Endothelial cell of umbilical vein (primary cell): ENCODE measurements at regions not wholly inside any gene's neighbourhood (a gene's known extent, or its start where the extent isn't known, plus 50 kb on each side); places are given as distances from the start of the nearest gene placed in this dataset.

ENCODE experiments used
- BruUV-seq: library from RNA; stranded (reverse); fragments of 400-500 nt; replicated peaks from 2 replicates; lab custom pipeline; 2021; lab: Mats Ljungman, UMichigan
- CTCF ChIA-PET: fragments of 300-600, 350-600 bp; sonication (Branson Sonifier 250); formaldehyde crosslinking; loops from one replicate; lab custom pipeline; 2021; ENCODE audit warnings: antibody characterized with exemption, inconsistent platforms; lab: Charles Lee
- POLR2A ChIA-PET: fragments of 300-600, 350-600 bp; sonication (Branson Sonifier 250); formaldehyde crosslinking; loops from one replicate; lab custom pipeline; 2021; ENCODE audit warnings: antibody characterized with exemption, inconsistent platforms; lab: Charles Lee
- DNase-seq: peaks from one replicate; pipeline ENCODE4 v3.0.0-alpha.2; 2011; ENCODE audit warnings: low read depth, low spot score
- FAIRE-seq: peaks from 2 replicates; lab custom pipeline; 2011; peaks lifted over from hg19 to GRCh38; lab: Jason Lieb, UNC
- H2AFZ ChIP-seq: 2 replicates; pipeline ENCODE4 v1.6.0; 2012; ENCODE audit warnings: low read depth, low read length, control low read depth, inconsistent platforms
- H3K27ac ChIP-seq: 2 replicates; pipeline ENCODE4 v1.5.1; 2011; ENCODE audit warnings: low read depth, mild to moderate bottlenecking, control low read depth, low read length, moderate library complexity; ENCODE audit not compliant: insufficient read depth
- H3K27me3 ChIP-seq, 2 experiments: 2 replicates each; pipeline versions ENCODE4 v1.6.0 to v1.6.1; 2011; ENCODE audit warnings: low read length in 2 of 2, mixed read lengths in 1 of 2; ENCODE audit not compliant: control insufficient read depth in 2 of 2, insufficient read depth in 2 of 2
- H3K36me3 ChIP-seq, 2 experiments: 2 replicates in 1 of 2; 3 replicates in 1 of 2; pipeline ENCODE4 v1.5.1; 2011; ENCODE audit warnings: low read length in 2 of 2, mild to moderate bottlenecking in 1 of 2, moderate library complexity in 1 of 2; ENCODE audit not compliant: control insufficient read depth in 2 of 2, insufficient read depth in 2 of 2; ENCODE audit errors: extremely low read depth in 1 of 2
- H3K4me1 ChIP-seq: 3 replicates; pipeline ENCODE4 v1.5.1; 2011; ENCODE audit warnings: mild to moderate bottlenecking, low read length; ENCODE audit not compliant: control insufficient read depth, insufficient read depth; ENCODE audit errors: extremely low read depth
- H3K4me2 ChIP-seq: 2 replicates; pipeline ENCODE4 v1.6.1; 2011; ENCODE audit warnings: low read length, control low read depth, mixed read lengths; ENCODE audit not compliant: insufficient read depth
- H3K4me3 ChIP-seq, 3 experiments: fragments of 200-600 bp in 1 of 3; sonication (generic), shearing (Covaris generic) in 1 of 3; replicated peaks in 1 of 3; 2 replicates each; pipeline ENCODE4 v1.5.1; 2011 to 2016; ENCODE audit warnings: control low read depth in 3 of 3, low read length in 3 of 3, mild to moderate bottlenecking in 2 of 3, inconsistent platforms in 1 of 3, low read depth in 1 of 3, moderate library complexity in 1 of 3; ENCODE audit not compliant: insufficient read depth in 1 of 3
- H3K79me2 ChIP-seq: 2 replicates; pipeline ENCODE4 v1.6.0; 2012; ENCODE audit warnings: low read length, inconsistent platforms; ENCODE audit not compliant: control insufficient read depth, insufficient read depth
- H3K9ac ChIP-seq: replicated peaks from 2 replicates; pipeline ENCODE3; 2011; ENCODE audit warnings: low read length, control low read depth; ENCODE audit not compliant: insufficient read depth; ENCODE audit errors: extremely low read depth
- H3K9me1 ChIP-seq: replicated peaks from 3 replicates; pipeline ENCODE4 v1.6.0; 2011; ENCODE audit warnings: mild to moderate bottlenecking, low read length; ENCODE audit not compliant: control insufficient read depth, insufficient read depth; ENCODE audit errors: extremely low read depth
- H3K9me3 ChIP-seq: replicated peaks from 2 replicates; pipeline ENCODE4 v1.5.1; 2012; ENCODE audit warnings: low read length, inconsistent platforms; ENCODE audit not compliant: control insufficient read depth, insufficient read depth
- H4K20me1 ChIP-seq: replicated peaks from 2 replicates; pipeline ENCODE3; 2011; ENCODE audit warnings: mild to moderate bottlenecking, low read length; ENCODE audit not compliant: control insufficient read depth, insufficient read depth; ENCODE audit errors: extremely low read depth
- CTCF ChIP-seq, 2 donors: IDR thresholded peaks; 1 replicate in 1 of 2; 2 replicates in 1 of 2; pipeline ENCODE4 v1.5.1; 2011; ENCODE audit warnings: low read length in 2 of 2, mild to moderate bottlenecking in 2 of 2, moderate library complexity in 2 of 2, control low read depth in 1 of 2, inconsistent platforms in 1 of 2, low read depth in 1 of 2; ENCODE audit not compliant: insufficient read depth in 1 of 2; ENCODE audit errors: extremely low read depth in 1 of 2
- EZH2 ChIP-seq: IDR thresholded peaks from 2 replicates; pipeline ENCODE4 v1.6.1; 2012; ENCODE audit warnings: borderline replicate concordance, low read depth, mild to moderate bottlenecking, moderate library complexity, low read length, inconsistent platforms; ENCODE audit not compliant: severe bottlenecking
- FOS ChIP-seq: IDR thresholded peaks from 2 replicates; pipeline ENCODE4 v1.6.1; 2011; ENCODE audit warnings: mild to moderate bottlenecking, low read length, moderate library complexity, borderline replicate concordance; ENCODE audit not compliant: insufficient read depth
- GATA2 ChIP-seq: IDR thresholded peaks from 2 replicates; pipeline ENCODE4 v1.7.0; 2011; ENCODE audit warnings: low read depth, mild to moderate bottlenecking, moderate library complexity, mixed read lengths, low read length; ENCODE audit not compliant: insufficient read length, insufficient read depth
- JUN ChIP-seq: IDR thresholded peaks from 2 replicates; pipeline ENCODE4 v1.6.1; 2011; ENCODE audit warnings: borderline replicate concordance, low read depth; ENCODE audit not compliant: insufficient read length, insufficient read depth
- MYC ChIP-seq: IDR thresholded peaks from one replicate; pipeline ENCODE4 v1.6.1; 2011; ENCODE audit warnings: mild to moderate bottlenecking, low read depth, low read length
- POLR2A ChIP-seq: IDR thresholded peaks from 2 replicates; pipeline ENCODE4 v1.6.1; 2012; ENCODE audit warnings: low read depth, mild to moderate bottlenecking, control low read depth, low read length
- POLR2AphosphoS5 ChIP-seq: IDR thresholded peaks from 2 replicates; pipeline ENCODE4 v1.6.1; 2012; ENCODE audit warnings: low read depth, mild to moderate bottlenecking, control low read depth, low read length, moderate library complexity; ENCODE audit not compliant: insufficient read depth
- dilution Hi-C: fragments of 300-500 bp; cut with MboI; formaldehyde crosslinking; loops from one replicate; pipeline ENCODE4 v1.15.0; 2019; ENCODE audit warnings: low sequenced_read_pairs; ENCODE audit not compliant: extremely low pct_ligation_motif_present
- intact Hi-C: fragments of 100-400 bp; cut with micrococcal nuclease; formaldehyde crosslinking; loops from one replicate; pipeline ENCODE4 v1.10.0; 2022

GRCh38 chr22:49010070-49010863, 817.4 kb downstream of the BRD1 start:
- Histone ChIP-seq H3K4me1 (no peaks in the 10 kb centered on the region), H3K9me3 (peaks cover 16% of the 10 kb centered on the region), H3K27ac (no peak overlapping the region), H3K9me1 (no peaks in the 10 kb centered on the region), H3K36me3 (no peaks in the 10 kb centered on the region), H3K79me2 (no peaks in the 10 kb centered on the region), H3K27me3 (no peaks in the 10 kb centered on the region), H3K4me3 (no peak overlapping the region), H3K4me2 (no peak overlapping the region), H4K20me1 (no peaks in the 10 kb centered on the region), H2AFZ (no peak overlapping the region), H3K9ac (no peak overlapping the region)
- POLR2A ChIA-PET: no interaction called here
- dilution Hi-C loops (no loop called here), intact Hi-C loops (no loop called here)
- DNase-seq (no peak), FAIRE-seq (no peak)
- TF ChIP-seq POLR2AphosphoS5 (no peak), MYC (no peak), POLR2A (no peak), JUN (no peak), CTCF (IDR thresholded peaks at IDR 0.05; ENCODE audit: extremely low read depth in 1 of 2, insufficient read depth in 1 of 2, low read depth in 1 of 2, low read length in 2 of 2) (no peak), EZH2 (no peak), GATA2 (no peak), FOS (no peak)
- BruUV-seq: no TSS peak
- CTCF ChIA-PET: no interaction called here
